NB4 (cell line): ENCODE measurements at regions not wholly inside any gene's neighbourhood (a gene's known extent, or its start where the extent isn't known, plus 50 kb on each side); places are given as distances from the start of the nearest gene placed in this dataset.

Experiments
- MYC ChIP-seq: IDR thresholded peaks from 2 replicates; pipeline ENCODE4 v1.6.1; 2011; ENCODE audit warnings: low read depth, low read length
- POLR2A ChIP-seq: IDR thresholded peaks from 2 replicates; pipeline ENCODE4 v1.6.1; 2011; ENCODE audit warnings: mild to moderate bottlenecking; ENCODE audit not compliant: insufficient read length; ENCODE audit errors: extremely low read depth

GRCh38 chr11:29368126-29368525, 648.7 kb downstream of the KCNA4 start:
- TF ChIP-seq POLR2A (no peak), MYC (no peak)
